Skeletal muscle tissue (tissue), 3 donors: ENCODE measurements at regions not wholly inside any gene's neighbourhood (a gene's known extent, or its start where the extent isn't known, plus 50 kb on each side); places are given as distances from the start of the nearest gene placed in this dataset.

Source experiments
- H3K27ac ChIP-seq: one replicate; pipeline ENCODE4 v1.7.0; 2013; ENCODE audit warnings: mild to moderate bottlenecking, low read depth, low read length, inconsistent platforms
- H3K27me3 ChIP-seq, 3 donors: one replicate each; pipeline ENCODE4 v1.7.0; 2013; ENCODE audit warnings: low read length in 3 of 3; ENCODE audit not compliant: control insufficient read depth in 3 of 3, insufficient read depth in 3 of 3
- H3K36me3 ChIP-seq, 3 donors: one replicate each; pipeline ENCODE4 v1.7.0; 2013; ENCODE audit warnings: low read length in 3 of 3; ENCODE audit not compliant: control insufficient read depth in 3 of 3, insufficient read depth in 3 of 3
- H3K4me1 ChIP-seq, 3 donors: one replicate each; pipeline ENCODE4 v1.7.0; 2013; ENCODE audit warnings: low read length in 3 of 3, mild to moderate bottlenecking in 3 of 3; ENCODE audit not compliant: control insufficient read depth in 3 of 3, insufficient read depth in 3 of 3
- H3K4me3 ChIP-seq, 3 donors: one replicate each; pipeline ENCODE4 v1.7.0; 2013; ENCODE audit warnings: low read length in 3 of 3
- H3K9ac ChIP-seq, 3 donors: one replicate each; pipeline ENCODE4 v1.7.0; 2013; ENCODE audit warnings: low read length in 3 of 3, mild to moderate bottlenecking in 3 of 3, moderate library complexity in 2 of 3, low read depth in 1 of 3
- H3K9me3 ChIP-seq, 3 donors: one replicate each; pipeline ENCODE4 v1.7.0; 2013; ENCODE audit warnings: low read length in 3 of 3; ENCODE audit not compliant: control insufficient read depth in 3 of 3
- donor health status: Osteomylitis.

DNA sequence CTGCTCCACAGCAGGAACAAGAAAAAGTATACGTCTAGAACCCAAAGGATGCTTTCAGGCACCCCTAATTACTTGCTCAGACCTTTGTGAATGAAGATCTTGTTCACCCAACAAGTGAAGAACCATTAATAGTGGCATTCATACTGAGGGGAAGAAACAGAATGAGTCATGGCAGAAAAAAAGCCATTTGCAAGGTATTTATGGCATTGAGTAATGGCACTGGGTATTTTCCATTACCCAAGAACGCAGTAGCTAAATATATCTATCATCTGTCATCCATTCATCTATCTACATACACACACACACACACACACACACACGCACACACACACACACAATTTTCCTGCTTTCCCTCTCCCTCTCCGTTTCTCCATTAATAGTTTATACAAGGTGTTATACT, 56.4 kb upstream of the XIRP2 start:
- no peaks in the 10 kb centered on the region for H3K36me3 ChIP-seq
- H3K27me3 ChIP-seq, result no peaks in the 10 kb centered on the region
- H3K4me3 ChIP-seq, result no peak overlapping the region
- no peaks in the 10 kb centered on the region for H3K4me1 ChIP-seq
- no peaks in the 10 kb centered on the region for H3K9me3 ChIP-seq
- no peak overlapping the region for H3K27ac ChIP-seq
- H3K9ac ChIP-seq, result no peak overlapping the region

GRCh38 chr2:166825914-166826313, 62.4 kb upstream of the XIRP2 start:
- Histone ChIP-seq H3K27ac (no peak overlapping the region), H3K9ac (no peak overlapping the region), H3K36me3 (no peaks in the 10 kb centered on the region), H3K4me1 (no peaks in the 10 kb centered on the region), H3K27me3 (no peaks in the 10 kb centered on the region), H3K9me3 (no peaks in the 10 kb centered on the region), H3K4me3 (no peak overlapping the region)

DNA sequence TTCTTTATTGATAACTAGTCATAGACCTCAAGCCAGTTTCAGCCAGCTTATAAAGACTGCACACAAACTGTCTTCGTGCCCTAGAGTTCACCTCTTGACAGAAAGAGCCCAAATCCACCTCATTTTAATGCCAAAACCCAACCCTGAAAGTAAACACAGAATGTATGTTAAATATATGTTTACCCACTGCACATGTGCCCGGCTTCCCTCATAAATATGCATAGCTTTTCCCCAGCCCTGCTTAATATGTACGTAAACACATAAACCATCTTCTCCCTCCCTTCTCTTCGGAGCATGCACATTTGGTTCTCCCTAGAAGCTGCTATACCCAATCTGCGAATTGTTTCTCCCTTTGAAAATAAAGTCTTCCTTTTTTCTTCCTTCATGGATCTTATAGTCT, 73.9 kb upstream of the XIRP2 start:
- Histone ChIP-seq H3K4me3 (no peak overlapping the region), H3K4me1 (no peaks in the 10 kb centered on the region), H3K27me3 (no peaks in the 10 kb centered on the region), H3K9me3 (no peaks in the 10 kb centered on the region), H3K9ac (no peak overlapping the region), H3K27ac (no peak overlapping the region), H3K36me3 (no peaks in the 10 kb centered on the region)

- Histone ChIP-seq H3K27ac (no peak overlapping the region), H3K9me3 (no peaks in the 10 kb centered on the region), H3K4me1 (no peaks in the 10 kb centered on the region), H3K4me3 (no peak overlapping the region), H3K27me3 (no peaks in the 10 kb centered on the region), H3K9ac (no peak overlapping the region), H3K36me3 (no peaks in the 10 kb centered on the region)
Measured at GRCh38 chr2:166812166-166812891, 76.0 kb upstream of the XIRP2 start.

DNA sequence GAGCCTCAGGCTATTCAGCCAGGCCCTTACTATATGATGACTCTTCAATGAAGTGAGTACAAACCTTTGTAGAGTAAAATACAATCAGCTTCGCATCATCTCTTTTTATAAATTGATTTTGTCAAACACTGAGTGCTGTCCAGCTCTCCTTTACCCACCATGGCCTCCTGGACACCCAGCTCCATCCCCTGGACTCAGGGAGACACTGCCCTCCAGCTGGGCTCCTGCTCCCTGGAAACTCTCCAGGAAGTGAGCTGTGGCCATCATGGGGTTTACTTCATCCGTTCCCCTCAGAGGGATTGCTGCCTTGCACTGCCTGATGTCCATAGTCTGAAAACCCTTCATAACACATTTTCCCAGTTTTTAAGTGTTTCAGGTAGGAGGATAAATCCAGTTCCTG, 82.5 kb upstream of the XIRP2 start:
- Histone ChIP-seq H3K9me3 (no peaks in the 10 kb centered on the region), H3K4me1 (no peaks in the 10 kb centered on the region), H3K27ac (no peak overlapping the region), H3K4me3 (no peak overlapping the region), H3K36me3 (no peaks in the 10 kb centered on the region), H3K27me3 (no peaks in the 10 kb centered on the region), H3K9ac (no peak overlapping the region)

DNA sequence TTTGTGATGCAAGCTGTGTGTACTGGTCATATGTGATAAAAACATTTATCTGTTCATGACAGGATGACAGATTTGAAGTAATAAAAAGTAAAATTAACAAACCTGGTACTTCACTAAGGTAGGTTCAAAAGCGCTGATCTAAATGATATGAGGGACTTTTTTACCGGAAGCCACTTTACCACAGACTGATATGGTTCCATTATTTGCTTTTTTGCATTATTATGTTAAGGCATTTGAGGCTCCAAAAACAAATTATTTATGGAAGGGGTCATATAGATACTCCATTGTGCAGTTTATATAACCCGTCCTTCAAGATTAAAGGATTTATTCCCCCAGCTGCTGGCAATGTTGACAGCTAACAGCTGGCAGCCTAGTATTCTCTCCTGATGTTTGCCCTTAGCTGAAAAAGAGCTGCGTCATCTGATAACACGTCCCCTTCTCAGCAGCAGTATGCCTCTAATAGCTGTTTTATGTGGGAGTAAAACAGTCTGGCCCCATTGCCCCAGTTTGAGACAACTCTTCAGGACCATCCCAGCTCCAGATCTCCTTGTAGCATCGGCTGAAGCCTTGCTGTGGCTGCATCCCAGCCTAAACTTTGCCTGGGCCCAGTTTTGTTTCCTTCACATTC, 84.8 kb upstream of the XIRP2 start:
- Histone ChIP-seq H3K27me3 (no peaks in the 10 kb centered on the region), H3K9ac (no peak overlapping the region), H3K27ac (no peak overlapping the region), H3K4me3 (no peak overlapping the region), H3K4me1 (no peaks in the 10 kb centered on the region), H3K9me3 (no peaks in the 10 kb centered on the region), H3K36me3 (no peaks in the 10 kb centered on the region)

GRCh38 chr2:166802475-166802874, 85.8 kb upstream of the XIRP2 start:
- Histone ChIP-seq H3K9me3 (no peaks in the 10 kb centered on the region), H3K27ac (no peak overlapping the region), H3K36me3 (no peaks in the 10 kb centered on the region), H3K27me3 (no peaks in the 10 kb centered on the region), H3K4me3 (no peak overlapping the region), H3K9ac (no peak overlapping the region), H3K4me1 (no peaks in the 10 kb centered on the region)

- Histone ChIP-seq H3K36me3 (no peaks in the 10 kb centered on the region), H3K4me1 (no peaks in the 10 kb centered on the region), H3K27ac (no peak overlapping the region), H3K9ac (no peak overlapping the region), H3K27me3 (no peaks in the 10 kb centered on the region), H3K4me3 (no peak overlapping the region), H3K9me3 (peaks cover 0 to 2% (median 0%) of the 10 kb centered on the region in 3 donors)
Measured at GRCh38 chr2:166792808-166793207, 95.5 kb upstream of the XIRP2 start.

DNA sequence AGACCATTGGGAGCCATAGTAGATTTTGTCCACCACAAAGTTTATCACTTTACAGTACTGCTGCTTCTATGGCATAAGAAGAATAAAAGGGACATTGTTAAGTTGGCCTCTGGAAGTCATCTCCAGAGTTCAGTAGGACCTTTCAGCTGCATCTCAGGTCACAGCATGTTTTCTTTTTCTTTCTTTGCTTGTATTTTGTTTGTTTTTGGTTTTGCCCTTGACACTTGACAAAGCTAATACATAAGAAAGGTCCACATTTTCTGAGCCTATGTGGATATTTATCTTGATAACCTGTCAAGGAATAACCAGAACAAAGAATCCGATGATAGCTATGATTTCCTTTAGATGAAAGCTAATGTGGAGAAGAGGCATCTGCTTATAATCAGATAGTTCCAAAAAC, 101.6 kb upstream of the XIRP2 start:
- Histone ChIP-seq H3K4me3 (no peak overlapping the region), H3K27me3 (no peaks in the 10 kb centered on the region), H3K4me1 (no peaks in the 10 kb centered on the region), H3K9ac (no peak overlapping the region), H3K27ac (no peak overlapping the region), H3K36me3 (no peaks in the 10 kb centered on the region), H3K9me3 (no peaks in the 10 kb centered on the region)

DNA sequence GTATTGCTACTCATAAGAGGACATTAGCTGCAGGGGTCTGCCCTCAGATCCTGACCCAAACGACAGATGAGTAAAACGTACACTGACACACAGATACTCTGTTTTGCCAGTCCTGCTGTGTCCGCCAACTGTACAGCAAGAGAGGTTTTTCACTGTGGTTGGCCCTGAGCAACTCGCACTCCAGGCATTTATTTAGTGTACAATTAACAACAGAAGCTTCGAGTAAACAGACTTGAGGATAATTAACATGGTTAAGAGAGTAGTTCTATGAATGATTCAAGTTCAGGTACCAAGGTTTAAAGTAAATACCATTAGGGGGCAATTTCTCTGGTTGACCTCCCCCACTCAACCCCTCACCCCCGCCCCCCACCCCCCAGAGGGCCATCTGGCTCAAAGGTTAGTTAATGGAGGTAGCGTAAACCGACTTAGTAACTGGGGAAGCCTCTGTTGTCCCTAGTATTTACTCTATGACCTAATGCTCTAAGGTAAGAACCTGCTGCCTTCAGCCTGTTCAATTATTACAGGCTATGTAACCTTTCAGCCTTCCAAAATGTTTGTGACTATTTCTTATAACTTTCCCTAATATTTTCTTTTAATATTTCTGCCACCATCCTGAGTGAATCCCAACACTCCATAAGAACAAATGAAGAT, 103.9 kb upstream of the XIRP2 start:
- Histone ChIP-seq H3K4me3 (no peak overlapping the region), H3K27ac (no peak overlapping the region), H3K36me3 (no peaks in the 10 kb centered on the region), H3K9ac (no peak overlapping the region), H3K27me3 (no peaks in the 10 kb centered on the region), H3K4me1 (no peaks in the 10 kb centered on the region), H3K9me3 (no peaks in the 10 kb centered on the region)
